ENCODE measurements at regions not wholly inside any gene's neighbourhood (a gene's known extent, or its start where the extent isn't known, plus 50 kb on each side); places are given as distances from the start of the nearest gene placed in this dataset.

- TF ChIP-seq GATA2 (IDR thresholded peaks at IDR 0.05; ENCODE audit: low read depth, low read length) = no peak
- TF ChIP-seq GATA3 (IDR thresholded peaks at IDR 0.05; ENCODE audit: low read depth, low read length) = no peak
These were observed 665.5 kb downstream of the BCKDHB start for GRCh38 chr6:80771941-80772340.
